Osteoblast (primary cell): ENCODE measurements at regions not wholly inside any gene's neighbourhood (a gene's known extent, or its start where the extent isn't known, plus 50 kb on each side); places are given as distances from the start of the nearest gene placed in this dataset.

Experiments used
- DNase-seq: peaks from one replicate; pipeline ENCODE4 v3.0.0; 2011; ENCODE audit warnings: low spot score, mixed read lengths; ENCODE audit not compliant: insufficient read length; ENCODE audit errors: missing footprints
- H2AFZ ChIP-seq: 2 replicates; pipeline ENCODE4 v1.6.0; 2011; ENCODE audit warnings: mild to moderate bottlenecking, low read length
- H3K27ac ChIP-seq: 2 replicates; pipeline ENCODE4 v1.5.1; 2011; ENCODE audit warnings: mild to moderate bottlenecking, low read depth, low read length, moderate library complexity
- H3K27me3 ChIP-seq: 2 replicates; pipeline ENCODE4 v1.6.0; 2012; ENCODE audit warnings: mild to moderate bottlenecking, control low read depth, inconsistent platforms, low read length, moderate library complexity; ENCODE audit not compliant: insufficient read depth
- H3K36me3 ChIP-seq: 2 replicates; pipeline ENCODE4 v1.5.1; 2011; ENCODE audit warnings: mild to moderate bottlenecking, low read length, control low read depth, moderate library complexity; ENCODE audit not compliant: insufficient read depth
- H3K4me1 ChIP-seq: 2 replicates; pipeline ENCODE4 v1.5.1; 2011; ENCODE audit warnings: mild to moderate bottlenecking, low read length, control low read depth, moderate library complexity; ENCODE audit not compliant: insufficient read depth
- H3K4me2 ChIP-seq: 2 replicates; pipeline ENCODE4 v1.6.0; 2011; ENCODE audit warnings: mild to moderate bottlenecking, low read length; ENCODE audit not compliant: insufficient read depth
- H3K4me3 ChIP-seq: fragments of 200-600 bp; sonication (generic); 3 replicates; pipeline ENCODE4 v1.5.1; 2012; ENCODE audit warnings: mild to moderate bottlenecking, low read length, inconsistent platforms; ENCODE audit not compliant: insufficient read depth
- H3K79me2 ChIP-seq: 2 replicates; pipeline ENCODE4 v1.6.0; 2012; ENCODE audit warnings: mild to moderate bottlenecking, low read length, control low read depth, inconsistent platforms; ENCODE audit not compliant: insufficient read depth
- H3K9me3 ChIP-seq: 2 replicates; pipeline ENCODE4 v1.5.1; 2011; ENCODE audit warnings: low read depth, low read length, control low read depth
- H4K20me1 ChIP-seq: 2 replicates; pipeline ENCODE4 v1.6.0; 2012; ENCODE audit warnings: mild to moderate bottlenecking, low read length, control low read depth; ENCODE audit not compliant: insufficient read depth
- TF ChIP-seq, protein P1 (sequence below): IDR thresholded peaks from 2 replicates; pipeline ENCODE4 v1.5.1; 2011; ENCODE audit warnings: mild to moderate bottlenecking, low read depth, low read length, moderate library complexity; ENCODE audit errors: extremely low read depth

DNA sequence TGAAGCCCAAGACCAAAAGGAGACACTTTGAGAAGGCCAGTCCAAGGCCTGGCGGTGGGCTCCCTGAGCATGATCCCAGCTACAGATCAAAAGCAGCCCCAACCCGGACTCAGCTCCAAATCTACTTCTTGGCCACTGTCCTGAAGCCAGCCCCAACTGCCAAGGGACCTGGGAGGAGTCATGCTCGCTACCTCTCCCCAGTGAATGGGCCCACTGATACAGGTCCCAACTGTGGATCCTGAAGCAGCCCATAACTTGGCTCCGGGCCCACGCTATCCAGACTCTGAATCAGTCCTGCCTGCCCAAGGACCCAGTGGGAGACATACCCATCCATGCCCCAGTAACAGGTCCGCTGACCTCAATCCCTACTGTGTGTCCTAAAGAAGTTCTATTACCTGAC is 1545.3 kb upstream of the C9orf72 start:
- Histone ChIP-seq H3K79me2 (no peaks in the 10 kb centered on the region), H3K27ac (no peak overlapping the region), H3K4me1 (no peaks in the 10 kb centered on the region), H3K9me3 (peaks cover 2% of the 10 kb centered on the region), H2AFZ (no peak overlapping the region), H3K36me3 (no peaks in the 10 kb centered on the region), H4K20me1 (no peaks in the 10 kb centered on the region), H3K27me3 (no peaks in the 10 kb centered on the region), H3K4me2 (no peak overlapping the region), H3K4me3 (no peak overlapping the region)
- TF ChIP-seq, protein P1, sequence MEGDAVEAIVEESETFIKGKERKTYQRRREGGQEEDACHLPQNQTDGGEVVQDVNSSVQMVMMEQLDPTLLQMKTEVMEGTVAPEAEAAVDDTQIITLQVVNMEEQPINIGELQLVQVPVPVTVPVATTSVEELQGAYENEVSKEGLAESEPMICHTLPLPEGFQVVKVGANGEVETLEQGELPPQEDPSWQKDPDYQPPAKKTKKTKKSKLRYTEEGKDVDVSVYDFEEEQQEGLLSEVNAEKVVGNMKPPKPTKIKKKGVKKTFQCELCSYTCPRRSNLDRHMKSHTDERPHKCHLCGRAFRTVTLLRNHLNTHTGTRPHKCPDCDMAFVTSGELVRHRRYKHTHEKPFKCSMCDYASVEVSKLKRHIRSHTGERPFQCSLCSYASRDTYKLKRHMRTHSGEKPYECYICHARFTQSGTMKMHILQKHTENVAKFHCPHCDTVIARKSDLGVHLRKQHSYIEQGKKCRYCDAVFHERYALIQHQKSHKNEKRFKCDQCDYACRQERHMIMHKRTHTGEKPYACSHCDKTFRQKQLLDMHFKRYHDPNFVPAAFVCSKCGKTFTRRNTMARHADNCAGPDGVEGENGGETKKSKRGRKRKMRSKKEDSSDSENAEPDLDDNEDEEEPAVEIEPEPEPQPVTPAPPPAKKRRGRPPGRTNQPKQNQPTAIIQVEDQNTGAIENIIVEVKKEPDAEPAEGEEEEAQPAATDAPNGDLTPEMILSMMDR: no peak
- DNase-seq: no peak

DNA sequence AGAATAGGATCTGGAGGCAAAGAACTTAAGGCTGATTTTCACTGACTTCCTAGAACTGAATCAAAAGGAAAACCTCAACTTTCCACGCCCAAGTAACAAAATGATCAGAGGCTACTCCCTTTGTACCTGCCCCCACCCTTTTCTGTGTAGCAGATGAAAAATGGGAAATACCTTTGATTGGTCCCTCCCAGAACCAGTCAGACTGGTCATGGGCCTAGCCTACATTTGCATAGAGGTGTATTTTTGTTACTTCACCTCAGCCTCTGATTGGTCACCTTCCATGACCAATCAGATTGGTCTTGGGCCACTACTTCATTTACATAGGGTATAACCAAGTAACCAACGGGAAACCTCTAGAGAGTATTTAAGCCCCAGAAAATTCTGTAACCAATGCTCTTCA is 1553.5 kb upstream of the C9orf72 start:
- H3K36me3 ChIP-seq: no peaks in the 10 kb centered on the region
- TF ChIP-seq, protein P1: no peak
- no peak for DNase-seq
- no peaks in the 10 kb centered on the region for H3K27me3 ChIP-seq
- H3K79me2 ChIP-seq: no peaks in the 10 kb centered on the region
- no peak overlapping the region for H3K4me2 ChIP-seq
- H2AFZ ChIP-seq: no peak overlapping the region
- H4K20me1 ChIP-seq: no peaks in the 10 kb centered on the region
- H3K9me3 ChIP-seq: peaks cover 3% of the 10 kb centered on the region
- H3K4me3 ChIP-seq: no peak overlapping the region
- H3K27ac ChIP-seq: no peak overlapping the region
- H3K4me1 ChIP-seq: no peaks in the 10 kb centered on the region

- no peak overlapping the region for H3K4me3 ChIP-seq
- no peak overlapping the region for H2AFZ ChIP-seq
- no peaks in the 10 kb centered on the region for H3K4me1 ChIP-seq
- no peaks in the 10 kb centered on the region for H4K20me1 ChIP-seq
- H3K79me2 ChIP-seq: no peaks in the 10 kb centered on the region
- no peaks in the 10 kb centered on the region for H3K36me3 ChIP-seq
- H3K4me2 ChIP-seq: no peak overlapping the region
- no peak for DNase-seq
- no peak overlapping the region for H3K27ac ChIP-seq
- no peaks in the 10 kb centered on the region for H3K27me3 ChIP-seq
- TF ChIP-seq, protein P1: no peak
- peaks cover 3% of the 10 kb centered on the region for H3K9me3 ChIP-seq
These were observed 1556.5 kb upstream of the C9orf72 start for GRCh38 chr9:29129763-29130162.

DNA sequence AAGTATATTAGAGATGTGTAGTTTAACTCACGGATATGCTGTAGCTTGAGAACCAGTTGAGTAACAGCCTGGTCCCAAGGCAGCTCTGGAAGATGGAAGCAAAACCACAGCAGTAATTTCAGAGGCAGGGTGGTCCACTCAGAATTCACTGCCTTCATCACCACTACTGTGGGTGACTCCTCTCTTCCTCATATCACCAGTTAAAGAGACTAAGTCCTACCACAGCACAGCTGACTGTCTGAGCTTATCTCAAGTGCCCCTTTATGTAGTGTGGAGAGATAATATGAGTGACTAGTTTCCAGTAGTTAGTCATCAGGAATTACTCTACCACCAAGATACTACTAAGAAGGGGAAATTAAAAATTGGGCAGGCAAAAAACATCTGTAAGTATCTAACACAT is 1571.2 kb upstream of the C9orf72 start:
- no peak overlapping the region for H3K4me3 ChIP-seq
- H3K79me2 ChIP-seq: no peaks in the 10 kb centered on the region
- no peaks in the 10 kb centered on the region for H3K27me3 ChIP-seq
- no peak overlapping the region for H2AFZ ChIP-seq
- DNase-seq: no peak
- no peaks in the 10 kb centered on the region for H3K4me1 ChIP-seq
- H4K20me1 ChIP-seq: no peaks in the 10 kb centered on the region
- H3K4me2 ChIP-seq: no peak overlapping the region
- no peaks in the 10 kb centered on the region for H3K9me3 ChIP-seq
- TF ChIP-seq, protein P1: no peak
- H3K36me3 ChIP-seq: no peaks in the 10 kb centered on the region
- H3K27ac ChIP-seq: no peak overlapping the region
